GM23248 (cell line): ENCODE measurements at regions not wholly inside any gene's neighbourhood (a gene's known extent, or its start where the extent isn't known, plus 50 kb on each side); places are given as distances from the start of the nearest gene placed in this dataset.

Experiments
- EZH2 ChIP-seq: fragments of 200-600 bp; sonication (generic); IDR thresholded peaks from 2 replicates; pipeline ENCODE4 v1.6.1; 2018; ENCODE audit warnings: antibody characterized with exemption, mild to moderate bottlenecking; ENCODE audit not compliant: insufficient read depth, poor library complexity, severe bottlenecking
- EZH2phosphoT487 ChIP-seq: fragments of 200-600 bp; sonication (generic); IDR thresholded peaks from 2 replicates; pipeline ENCODE4 v1.6.1; 2018; ENCODE audit warnings: antibody characterized with exemption, moderate library complexity, mild to moderate bottlenecking, low read depth; ENCODE audit not compliant: insufficient read depth

DNA sequence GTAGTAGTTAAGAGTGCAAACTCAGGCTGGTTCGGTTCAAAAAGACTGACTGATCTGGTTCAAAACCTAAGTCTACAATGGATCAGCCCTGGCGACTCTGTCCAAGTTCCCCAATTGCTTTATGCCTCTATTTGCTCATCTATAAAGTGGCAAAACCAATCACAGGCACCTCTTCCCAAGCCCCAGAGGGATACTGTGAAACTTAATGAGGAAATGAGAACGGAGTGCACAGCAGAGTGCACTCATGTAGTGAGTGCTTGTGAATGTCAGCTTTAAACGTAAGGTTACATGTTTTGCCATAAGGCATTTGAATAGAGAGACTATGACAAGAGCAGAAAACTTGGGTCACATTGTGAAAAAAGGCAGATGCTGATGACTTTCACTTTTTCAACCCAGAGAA is 199.7 kb upstream of the KLF3 start:
- no peak for TF ChIP-seq EZH2
- no peak for TF ChIP-seq EZH2phosphoT487
